ENCODE measurements at regions not wholly inside any gene's neighbourhood (a gene's known extent, or its start where the extent isn't known, plus 50 kb on each side); places are given as distances from the start of the nearest gene placed in this dataset.

DNA sequence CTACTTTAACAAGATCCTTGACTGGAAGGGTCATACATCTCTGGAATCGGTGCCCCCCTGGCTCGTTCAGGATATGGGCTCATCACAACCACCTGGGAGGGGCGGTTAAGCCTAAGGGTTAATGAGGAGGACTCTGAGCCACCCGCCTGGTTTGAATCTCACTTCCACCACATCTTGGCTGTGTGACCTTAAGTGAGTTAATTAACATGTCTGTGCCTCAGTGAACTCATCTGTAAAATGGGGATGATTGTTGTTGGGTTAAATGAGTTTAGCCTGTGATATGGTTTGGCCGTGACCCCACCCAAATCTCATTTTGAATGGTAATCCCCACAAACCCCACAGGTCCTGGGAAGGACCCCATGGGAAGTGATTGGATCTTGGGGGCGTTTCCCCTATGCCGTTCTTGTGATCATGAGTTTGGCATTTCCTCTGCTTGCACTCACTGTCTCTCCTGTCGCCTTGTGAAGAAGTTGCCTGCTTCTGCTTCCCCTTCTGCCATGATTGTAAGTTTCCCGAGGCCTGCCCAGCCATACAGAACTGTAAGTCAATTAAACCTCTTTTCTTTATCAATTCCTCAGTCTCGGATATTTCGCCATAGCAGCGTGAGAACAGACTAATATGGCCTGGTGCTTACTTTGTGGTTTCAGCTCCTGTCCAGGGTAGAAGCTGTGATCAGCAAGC, 214.0 kb upstream of the CIBAR2 start:
- DNase-seq (ENCODE audit: low spot score) = no peak

DNA sequence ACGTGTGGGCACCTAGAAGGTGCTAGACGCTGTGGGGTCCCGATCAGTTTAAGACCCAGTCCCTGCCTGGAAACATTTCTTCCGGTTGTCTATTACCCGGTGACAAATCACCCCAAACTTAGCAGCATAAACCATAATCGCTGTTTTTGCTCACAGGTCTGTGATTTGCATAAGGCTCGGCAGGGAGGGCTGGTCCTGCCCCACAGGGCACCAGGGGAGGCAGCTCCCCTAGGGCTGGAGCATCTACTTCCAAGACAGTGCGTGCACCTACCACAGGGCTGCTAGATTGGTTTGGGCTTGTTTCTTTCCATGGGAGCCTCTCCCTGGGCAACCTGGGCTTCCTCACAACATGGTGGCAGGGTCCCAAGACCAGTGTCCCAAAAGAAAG, 214.5 kb upstream of the CIBAR2 start:
- no peak for DNase-seq (ENCODE audit: low spot score)

DNA sequence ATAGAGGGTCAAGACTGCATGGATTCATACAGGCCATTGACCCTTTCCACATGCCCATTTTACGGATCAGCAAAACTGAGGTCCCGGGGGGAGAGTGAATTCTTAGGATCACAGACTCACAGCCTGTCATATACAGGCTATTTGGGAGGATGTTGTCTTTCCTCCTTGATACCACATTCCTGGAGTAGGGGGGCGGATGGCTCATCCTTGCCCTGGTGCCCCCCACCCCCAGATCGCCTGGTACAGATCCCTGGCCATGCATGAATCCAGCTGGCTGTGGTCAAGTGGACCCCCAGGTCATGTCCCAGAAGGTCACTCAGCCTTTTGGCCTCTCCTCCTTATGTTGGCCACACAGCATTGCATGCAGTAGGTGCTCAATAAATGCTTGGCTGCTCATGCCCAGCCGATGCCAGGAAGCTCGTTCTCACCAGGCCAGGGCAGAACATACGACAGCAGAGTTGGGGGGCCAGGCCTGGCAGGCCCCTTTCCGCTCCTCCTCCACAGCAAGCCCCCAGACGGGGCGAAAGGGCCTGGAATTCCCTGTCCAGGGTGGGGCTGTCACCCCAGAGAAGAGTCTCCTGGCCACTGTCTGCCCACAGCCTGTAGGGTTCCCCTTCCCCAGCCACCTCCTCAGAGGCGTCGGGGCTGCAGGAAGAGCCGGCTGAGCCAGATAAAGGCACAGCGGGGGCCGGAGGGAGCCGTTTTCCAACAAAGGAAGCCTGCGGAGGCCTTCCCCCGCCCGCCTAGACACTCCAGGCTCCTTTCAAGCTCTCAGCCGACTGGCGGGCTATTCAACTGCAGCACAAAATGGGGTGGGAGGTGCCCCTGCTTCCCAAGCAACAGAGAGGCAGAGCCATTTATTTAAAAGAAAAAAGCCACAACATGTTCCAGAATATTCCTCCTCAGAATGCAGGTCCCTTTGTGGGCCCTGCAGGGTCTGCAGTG, 215.7 kb upstream of the CIBAR2 start:
- no peak for DNase-seq (ENCODE audit: low spot score)

DNA sequence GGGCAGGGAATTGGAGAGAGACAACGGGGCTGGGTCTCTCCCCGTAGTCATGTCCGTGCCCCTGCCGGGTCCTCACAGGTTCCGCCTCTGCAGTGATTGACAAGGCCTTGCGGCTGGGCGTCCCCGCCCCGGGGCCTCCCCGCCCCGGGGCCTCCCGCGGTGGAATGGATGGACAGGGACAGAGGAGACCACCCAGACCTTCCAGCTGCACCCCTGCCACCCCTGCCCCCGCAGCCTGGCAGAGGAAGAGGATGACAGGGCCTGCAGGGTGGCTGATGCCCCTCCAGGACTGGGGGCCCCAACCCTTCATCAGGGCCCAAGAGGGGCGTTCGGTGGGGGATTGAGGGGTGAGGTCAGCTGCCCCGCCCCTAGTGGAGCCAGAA, 216.4 kb upstream of the CIBAR2 start:
- DNase-seq (ENCODE audit: low spot score) = no peak

DNA sequence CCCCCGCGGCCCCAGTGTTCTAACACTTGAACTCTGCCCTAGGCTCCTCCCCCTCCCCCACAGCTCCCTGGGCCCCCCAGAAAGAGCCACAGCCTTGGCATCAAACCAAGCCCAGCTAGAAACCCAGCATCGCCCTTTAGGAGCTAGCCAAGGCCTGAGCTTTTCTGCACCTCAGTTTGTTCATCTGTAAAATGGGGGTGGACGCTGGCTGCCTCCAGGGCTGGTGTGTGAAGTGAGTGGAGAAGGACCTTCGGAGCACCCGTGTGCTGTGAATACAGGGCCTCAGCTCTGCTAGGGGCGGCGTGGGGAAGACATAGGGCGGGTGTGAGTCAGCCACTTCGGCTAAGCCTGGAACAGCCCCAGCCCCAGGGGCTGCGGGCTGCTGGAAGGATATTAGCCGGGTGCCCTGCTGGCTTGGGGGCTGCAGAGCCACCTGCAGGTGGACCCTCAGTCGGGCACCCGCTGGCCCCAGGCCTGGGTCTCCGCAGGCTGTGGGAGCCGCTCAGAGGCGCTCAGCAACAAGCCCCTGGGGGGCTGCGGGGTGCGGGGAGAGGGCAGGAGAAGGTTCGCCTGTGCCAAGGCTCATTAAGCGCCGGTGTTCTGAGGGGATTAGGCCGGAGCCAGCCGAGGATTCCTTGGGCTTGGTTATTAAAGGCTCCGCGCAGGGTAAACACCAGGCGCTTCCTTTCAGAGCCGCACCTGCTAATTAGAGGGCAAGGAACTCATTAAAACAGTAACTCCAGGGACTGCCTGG, 217.0 kb upstream of the CIBAR2 start:
- DNase-seq (ENCODE audit: low spot score) = no peak

DNA sequence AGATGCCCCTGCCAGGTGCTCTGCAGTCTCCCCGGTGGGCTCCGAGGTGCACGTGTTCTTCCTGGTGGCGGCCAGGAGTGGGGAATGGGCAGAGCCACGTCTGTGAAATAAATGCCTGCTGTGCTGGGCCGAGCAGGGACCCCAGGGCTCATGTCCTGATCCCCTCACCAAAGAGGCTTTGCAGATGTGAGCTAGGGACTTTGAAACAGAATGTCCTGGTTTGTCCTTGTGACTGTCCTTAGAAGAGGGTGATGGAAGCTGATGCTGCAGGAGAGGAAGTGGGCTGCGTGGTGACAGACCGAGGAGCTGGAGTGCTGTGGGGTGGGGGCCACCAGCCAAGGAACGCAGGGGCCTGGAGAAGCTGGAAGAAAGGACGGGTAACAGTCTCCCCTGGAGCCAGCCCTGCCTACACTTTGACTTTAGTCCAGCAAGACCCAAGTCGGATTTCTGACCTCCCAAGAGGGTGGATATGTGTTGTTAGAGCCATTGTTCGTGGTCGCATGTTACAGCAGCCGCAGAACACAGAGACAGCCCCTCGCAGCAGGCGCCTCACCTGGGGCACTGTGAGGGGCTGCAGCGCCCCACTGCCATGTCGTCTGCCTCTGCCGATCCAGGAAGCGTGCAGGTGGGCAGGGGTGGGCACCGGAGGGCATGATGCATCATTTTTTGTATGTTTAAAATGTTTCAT, 217.9 kb upstream of the CIBAR2 start:
- no peak for DNase-seq (ENCODE audit: low spot score)

DNA sequence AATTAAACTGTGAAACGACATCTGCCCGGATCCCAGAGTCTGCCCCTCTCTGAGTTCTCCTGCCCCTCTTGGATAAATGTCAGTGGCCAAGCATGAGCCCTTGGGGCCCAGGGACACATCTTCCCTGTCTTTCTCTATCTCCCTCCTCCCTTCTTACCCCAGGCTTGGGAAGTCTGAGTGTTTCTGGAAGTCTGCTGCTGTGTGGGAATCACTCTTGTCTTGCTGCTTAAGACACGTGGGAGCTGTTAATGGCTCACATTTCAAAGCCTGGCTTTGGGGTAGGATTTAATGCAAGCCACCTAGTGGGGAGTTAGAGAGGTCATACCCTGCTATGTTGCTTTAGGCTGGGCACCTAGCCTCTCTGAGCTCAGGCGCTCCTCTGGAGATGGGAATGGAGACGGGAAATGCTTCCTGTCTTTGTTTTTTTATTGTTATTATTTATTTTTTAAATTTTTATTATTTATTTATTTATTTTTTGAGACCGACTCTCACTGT, 218.5 kb upstream of the CIBAR2 start:
- no peak for DNase-seq (ENCODE audit: low spot score)

DNA sequence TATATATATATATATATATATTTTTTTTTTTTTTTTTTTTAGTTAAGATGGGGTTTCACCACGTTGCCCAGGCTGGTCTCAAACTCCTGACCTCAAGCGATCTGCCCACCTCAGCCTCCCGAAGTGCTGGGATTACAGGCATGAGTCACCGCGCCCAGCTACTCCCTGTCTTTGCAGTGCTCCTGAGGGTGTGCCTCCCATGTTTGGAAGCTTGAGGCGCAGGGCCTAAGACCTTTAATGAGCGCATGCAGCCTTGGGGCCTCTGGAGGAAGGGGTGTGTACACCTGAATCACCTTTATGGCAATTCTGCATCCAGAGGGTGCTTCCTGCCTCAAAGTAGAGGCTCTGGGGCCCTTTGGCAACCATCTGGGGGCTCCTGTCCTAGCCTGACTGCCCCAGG, 219.4 kb upstream of the CIBAR2 start:
- DNase-seq (ENCODE audit: low spot score) = no peak

DNA sequence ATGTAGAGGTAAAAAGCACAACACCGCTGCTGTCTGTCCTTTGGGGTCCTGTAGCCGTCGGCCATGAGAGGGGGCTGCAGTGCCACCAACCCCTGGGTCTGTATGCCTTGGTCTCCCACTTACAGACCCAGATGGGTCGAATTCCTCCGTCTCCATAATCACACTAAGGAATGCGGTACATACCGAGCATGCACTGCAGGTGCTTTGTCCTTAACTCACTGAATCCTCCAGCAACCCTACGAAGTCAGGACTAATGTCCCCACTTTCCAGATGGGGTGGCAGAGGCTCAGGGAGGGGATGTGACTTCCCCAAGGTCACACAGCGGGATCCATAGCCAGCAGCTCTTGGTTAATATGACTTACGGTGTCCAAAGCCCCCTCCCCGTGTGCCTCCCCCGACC, 219.9 kb upstream of the CIBAR2 start:
- no peak for DNase-seq (ENCODE audit: low spot score)

DNA sequence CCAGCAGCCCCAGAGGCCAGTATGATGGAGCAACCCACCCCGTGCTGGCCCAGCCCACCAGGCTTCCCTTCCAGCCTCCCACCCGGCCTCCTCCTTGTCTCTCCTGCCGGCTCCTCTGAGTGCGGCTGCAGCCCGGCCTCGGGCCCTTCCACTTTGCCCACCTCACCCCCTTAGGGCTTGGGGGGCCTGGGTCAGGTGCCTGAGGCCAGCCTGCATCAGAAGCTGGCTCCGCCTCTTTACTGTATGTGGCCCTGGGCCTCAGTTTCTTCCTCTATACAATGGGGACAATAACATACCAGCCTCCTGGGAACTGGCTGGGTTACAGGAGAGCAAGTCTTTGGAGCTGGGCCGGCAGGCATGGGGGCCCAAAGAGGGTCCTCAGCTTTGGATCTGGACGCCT, 221.1 kb upstream of the CIBAR2 start:
- no peak for DNase-seq (ENCODE audit: low spot score)

DNA sequence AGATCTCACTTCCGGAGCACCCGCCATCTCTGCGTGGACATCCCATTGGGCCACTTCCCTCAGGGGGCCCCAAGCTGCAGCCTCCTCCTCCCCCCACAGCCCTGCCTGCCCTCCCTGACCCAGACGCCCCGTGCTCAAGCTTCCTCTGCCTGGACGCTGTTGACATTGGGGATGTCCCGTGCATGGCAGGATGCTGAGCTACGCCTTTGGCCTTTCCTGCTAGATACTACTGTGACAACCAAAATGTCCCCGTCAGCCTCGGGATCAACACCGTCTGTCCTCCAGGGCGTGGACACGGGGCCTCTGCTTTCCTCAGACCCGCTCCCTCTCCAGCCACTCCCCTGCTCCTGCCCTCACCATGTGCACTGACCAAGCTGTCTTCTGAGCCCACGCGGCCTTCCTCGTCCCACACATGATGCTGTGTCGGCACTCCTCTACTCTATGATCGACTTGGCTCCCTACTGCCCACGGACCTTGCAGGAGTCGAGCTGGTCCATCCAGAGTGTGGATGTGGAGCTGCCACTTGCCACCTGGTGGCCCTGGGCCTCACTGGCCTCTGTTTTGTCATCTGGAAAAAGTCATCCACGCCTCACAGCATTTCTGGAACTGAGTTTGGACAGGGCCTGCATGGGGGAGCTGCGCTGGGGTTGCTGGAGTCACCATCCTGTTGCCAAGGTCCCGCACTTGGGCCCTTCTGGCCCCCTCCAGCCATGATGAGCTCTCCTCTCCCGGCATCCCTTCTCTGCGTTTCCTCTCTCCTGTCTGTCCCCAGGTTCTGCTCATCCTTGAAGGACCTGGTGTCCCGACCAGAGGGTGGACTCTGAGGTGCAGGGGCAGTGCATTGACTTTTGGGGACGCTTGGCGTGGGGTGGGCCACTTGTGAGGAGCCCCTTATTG, 221.7 kb upstream of the CIBAR2 start:
- no peak for DNase-seq (ENCODE audit: low spot score)

DNA sequence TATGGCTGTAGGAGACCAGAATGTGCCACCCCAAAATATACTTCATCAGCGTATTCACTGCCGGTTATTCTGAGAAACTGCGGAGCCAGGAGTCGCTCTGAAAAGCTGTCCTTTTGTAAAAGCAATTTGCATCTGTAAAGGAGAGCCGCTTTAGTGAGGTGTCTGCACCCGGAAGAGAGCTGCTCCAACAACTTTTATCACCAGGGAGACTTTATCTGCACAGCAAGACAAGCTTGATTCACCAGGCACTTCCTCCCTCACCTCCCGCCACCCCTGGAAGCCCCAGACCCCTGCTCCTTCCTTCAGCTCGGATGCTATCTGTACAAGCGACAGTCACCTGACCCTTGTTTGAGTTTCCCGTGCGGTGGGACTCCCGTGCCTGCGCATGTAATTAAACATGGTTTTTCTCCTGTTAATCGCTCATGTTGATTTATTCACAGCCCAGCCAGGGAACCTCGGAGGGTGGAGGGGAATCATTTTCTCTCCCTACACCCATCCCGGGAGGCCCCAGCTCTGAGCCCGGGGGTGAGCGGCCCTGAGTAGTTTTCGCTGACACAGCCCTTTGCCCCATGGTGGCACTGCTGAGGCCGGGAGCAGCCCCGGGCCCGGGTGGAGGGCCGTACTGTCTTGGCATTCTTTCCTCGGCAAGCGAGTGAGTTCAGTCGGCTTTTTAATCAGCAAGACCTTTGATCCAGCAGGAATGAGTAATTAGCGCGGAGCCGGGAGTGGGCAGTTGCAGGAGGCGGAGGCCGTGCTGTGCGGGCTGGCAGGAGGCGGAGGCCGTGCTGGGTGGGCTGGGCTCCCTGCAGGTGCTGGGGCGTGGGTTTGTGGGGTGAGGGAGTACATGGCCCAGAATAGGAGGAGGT, 222.7 kb upstream of the CIBAR2 start:
- DNase-seq (ENCODE audit: low spot score) = no peak

DNA sequence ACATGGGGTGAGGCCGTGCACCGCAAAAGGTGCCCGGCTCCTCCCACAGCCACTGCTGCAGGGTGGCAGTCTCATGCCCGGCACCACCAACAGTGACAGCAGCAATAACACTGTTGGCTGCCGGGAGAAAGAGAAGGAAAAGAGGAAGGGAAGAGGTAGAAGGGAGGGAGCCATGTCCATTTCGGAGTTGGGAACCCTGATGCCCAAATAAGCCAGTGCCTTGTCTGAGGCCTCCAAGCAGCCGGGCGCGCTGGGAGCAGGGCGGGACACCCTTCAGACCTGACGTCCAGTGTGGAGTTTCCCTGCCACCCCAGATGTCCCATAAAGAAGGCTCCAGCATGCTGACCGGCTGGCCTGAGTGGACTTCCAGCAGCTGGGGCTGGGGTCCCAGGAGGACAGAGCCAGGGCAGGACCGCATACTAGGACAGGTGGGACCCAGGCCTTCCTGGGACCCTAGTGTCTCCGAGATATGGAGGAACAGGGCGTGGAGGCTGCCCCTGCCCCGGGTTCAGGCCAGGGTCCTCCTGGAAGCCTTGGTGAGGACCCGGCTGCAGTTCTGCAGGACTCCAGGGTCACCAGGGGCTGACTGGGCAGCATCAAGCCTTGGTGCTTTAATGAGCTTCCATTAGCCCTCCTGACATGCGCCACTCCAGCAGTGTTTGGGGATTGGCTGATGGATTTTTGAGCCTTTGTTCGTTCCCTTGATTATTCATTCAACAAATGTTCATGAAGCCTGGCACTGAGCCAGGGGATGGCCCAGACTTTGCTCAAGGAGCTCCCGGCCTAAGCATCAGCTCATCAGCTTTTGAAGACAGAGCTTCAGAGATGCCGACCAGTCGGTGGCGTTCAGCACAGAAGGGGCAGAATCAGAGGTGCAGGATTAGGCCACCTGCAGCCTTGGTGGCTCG, 223.6 kb upstream of the CIBAR2 start:
- DNase-seq (ENCODE audit: low spot score) = no peak

DNA sequence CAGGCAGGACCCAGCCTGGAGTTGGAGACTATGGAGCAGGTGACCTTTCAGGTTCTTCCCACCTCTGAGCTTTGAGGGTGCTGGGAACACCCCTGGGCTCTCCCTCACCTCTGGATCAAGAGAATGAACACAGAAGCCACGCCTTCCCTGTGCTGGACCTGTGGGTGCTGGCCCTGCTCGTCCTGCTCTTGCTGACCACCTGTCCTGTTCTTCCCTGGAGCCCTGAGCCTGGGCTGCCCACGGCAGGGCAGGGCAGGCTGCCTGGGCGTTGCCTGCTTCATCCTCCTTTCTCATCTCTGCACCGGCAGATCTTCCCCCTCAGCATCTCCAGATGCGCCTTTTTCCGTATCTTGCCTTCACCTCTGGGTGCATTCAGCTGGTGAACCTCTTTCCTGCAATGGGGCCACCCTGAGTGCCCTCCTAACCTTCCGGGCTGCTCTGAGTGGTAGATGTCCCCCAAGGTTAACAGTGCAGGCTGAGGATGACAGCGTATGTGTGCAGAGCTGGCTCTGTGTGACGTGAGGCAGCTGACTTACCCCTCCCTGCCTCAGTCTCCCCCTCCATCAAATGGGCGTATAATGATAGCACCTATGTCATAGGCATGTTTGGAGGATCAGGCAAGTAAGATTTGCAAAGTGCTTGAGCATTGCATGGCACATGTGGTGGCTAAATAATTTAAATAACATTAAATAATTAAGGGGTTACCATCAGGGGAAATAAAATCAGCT, 225.8 kb upstream of the CIBAR2 start:
- no peak for DNase-seq (ENCODE audit: low spot score)

DNA sequence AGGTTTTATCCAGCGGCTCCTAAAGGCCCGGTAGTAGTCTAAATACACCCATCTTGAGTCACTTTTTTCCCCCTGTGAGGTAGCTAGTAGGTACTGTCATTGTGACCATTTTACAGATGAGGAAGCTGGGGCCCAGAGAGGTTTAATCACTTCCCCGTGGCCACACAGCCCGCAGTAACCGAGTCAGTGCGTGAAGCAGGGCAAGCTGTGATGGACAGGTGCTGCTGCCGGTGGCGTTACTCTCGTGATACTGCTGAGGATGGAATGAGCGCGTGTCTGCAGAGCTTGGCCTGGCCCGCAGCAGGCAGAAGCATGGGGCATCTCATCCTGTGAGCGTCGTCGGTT, 226.3 kb upstream of the CIBAR2 start:
- no peak for DNase-seq (ENCODE audit: low spot score)

DNA sequence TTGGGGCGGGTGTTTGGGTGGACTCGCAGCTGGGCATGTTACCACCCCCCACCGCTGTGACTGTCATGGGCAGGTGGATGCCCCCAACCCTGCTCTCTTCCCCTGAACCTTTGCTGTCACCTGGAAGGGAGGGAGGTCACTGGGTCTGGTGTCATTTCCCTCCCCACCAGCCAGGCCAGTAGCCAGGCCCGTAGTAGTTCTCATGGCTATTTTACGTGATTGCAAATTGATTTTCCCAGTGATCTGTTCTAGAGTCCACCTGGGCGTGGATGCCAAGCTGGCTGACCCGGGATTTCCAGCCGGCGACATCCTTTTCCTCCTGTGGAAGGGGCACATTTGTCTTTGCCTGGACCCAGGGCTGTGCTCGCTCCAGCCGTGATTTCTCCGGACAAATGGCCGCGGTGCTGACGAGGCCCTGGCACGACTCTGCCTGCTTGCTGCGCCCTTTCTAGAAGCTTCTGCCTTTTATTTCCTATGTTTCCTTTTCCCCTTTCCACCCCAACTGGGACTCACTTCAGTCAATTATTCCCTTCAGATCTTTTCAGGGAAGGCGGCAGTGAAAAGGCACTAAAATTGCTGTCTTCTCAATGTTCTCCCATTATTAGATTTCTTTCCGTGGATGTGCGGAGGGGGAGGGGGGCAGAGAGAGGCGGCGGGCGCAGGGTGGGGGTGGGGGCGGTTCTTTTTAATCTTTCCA, 226.9 kb upstream of the CIBAR2 start:
- no peak for DNase-seq (ENCODE audit: low spot score)

DNA sequence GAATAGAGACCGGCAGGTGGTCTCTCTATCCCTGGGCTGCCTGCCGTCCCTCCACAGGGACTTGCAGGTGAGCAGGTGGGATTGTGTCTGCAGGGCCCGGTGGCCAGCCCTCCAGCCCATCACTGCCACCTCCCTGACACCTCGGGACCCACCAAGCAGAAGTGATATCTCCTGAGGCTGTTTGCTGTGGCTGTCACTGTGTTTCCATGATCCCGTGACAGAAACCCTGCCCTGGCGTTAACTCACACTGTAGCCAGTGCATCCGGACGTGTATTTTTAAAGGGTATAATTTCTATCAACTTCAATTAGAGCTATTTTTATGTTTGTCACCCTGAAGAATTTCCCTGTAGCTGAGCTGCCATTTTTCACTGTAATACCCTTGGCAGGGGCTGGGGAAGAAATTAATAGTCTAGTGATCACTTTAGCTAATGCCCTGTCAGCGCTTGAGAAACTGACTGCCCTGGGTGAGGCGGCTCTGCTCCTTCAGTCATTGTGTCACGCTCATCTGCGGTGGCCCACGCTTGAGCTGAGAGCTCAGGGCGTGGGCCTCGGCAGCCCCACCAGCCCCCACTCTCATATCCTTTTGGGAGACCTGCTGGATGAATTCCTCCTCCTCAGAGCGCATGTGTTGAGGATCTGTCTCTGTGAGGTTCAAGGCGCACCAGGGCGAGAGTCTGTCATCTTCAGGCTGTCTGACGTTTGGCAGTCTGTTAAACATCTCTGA, 229.9 kb upstream of the CIBAR2 start:
- DNase-seq (ENCODE audit: low spot score) = no peak
